Erythroblast (primary cell): ENCODE measurements at regions not wholly inside any gene's neighbourhood (a gene's known extent, or its start where the extent isn't known, plus 50 kb on each side); places are given as distances from the start of the nearest gene placed in this dataset.

Experiments used
- GATA1 ChIP-seq: IDR thresholded peaks from 2 replicates; pipeline ENCODE4 v1.6.1; 2011; ENCODE audit warnings: low read depth, mild to moderate bottlenecking, control low read depth, low read length, moderate library complexity
- POLR2A ChIP-seq: IDR thresholded peaks from 2 replicates; pipeline ENCODE4 v1.6.1; 2011; ENCODE audit warnings: mild to moderate bottlenecking, low read length

DNA sequence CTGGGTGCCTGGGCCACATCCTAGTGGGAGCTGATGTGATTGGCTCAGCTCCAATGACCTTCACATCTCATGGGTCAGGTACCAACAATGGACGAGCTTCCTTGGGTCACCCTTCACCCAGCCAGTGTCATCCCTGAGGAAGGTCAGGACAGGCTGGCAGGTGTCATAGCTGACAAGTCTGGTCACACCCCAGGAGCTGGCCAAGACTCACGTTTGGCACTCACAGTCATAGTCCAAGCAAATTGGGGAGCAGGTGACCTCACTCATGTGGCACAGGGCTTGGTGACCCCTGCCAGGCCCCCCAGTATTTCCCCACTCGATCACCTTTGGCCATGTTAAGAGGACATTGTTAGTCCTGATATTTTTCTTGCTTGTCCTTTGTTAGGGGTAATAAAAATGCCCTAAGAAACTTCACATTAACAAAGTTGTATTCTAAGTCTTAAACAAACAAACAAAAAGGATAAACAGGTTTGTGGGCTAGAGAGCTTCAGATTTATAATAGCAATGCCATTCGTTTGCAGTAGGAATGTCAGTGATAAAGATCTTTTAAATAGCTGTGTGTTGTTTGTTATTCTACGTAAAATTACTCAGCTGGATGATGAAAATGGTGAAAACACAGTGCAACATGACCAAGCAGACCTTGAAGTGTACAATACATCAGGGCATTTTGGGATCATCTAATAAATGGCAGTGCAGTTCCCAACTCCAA lies 79.5 kb upstream of the POMGNT2 start:
- TF ChIP-seq POLR2A = no peak
- no peak for TF ChIP-seq GATA1
